KG1 (cell line): ENCODE measurements at regions not wholly inside any gene's neighbourhood (a gene's known extent, or its start where the extent isn't known, plus 50 kb on each side); places are given as distances from the start of the nearest gene placed in this dataset.
"Not testable (repeated sequence)": the region's sequence is repeated elsewhere in the genome, so short reads cannot be mapped to it uniquely, and the experiment has no call there.

Source experiments
- DNase-seq: peaks from one replicate; lab custom pipeline; 2025; lab: John Stamatoyannopoulos, UW

DNA sequence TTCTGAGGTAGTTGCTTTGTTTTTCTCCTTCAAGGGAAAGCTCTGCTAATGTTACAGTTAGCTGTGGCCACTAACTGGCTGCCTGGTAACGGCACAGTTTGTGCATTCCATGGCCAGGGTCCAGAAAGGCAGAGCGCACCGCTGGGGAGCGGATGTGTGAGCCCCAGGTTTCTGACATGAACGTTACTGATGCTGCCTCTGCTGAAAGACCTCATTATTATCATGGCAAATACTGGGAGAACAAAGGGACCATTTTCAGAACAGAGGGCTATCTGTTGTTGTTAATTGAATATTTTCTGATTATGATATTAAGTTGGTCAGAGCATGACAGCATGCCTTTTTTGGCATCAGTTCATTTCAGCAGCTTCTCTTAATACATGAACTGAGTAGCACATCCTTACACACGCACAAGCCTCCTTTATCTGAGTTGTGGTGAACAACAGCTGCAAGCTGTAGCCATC, 134.1 kb downstream of the NUDT12 start:
- no peak for DNase-seq

- DNase-seq = no peak
Measured at GRCh38 chr5:103427326-103427725, 135.3 kb downstream of the NUDT12 start.

DNA sequence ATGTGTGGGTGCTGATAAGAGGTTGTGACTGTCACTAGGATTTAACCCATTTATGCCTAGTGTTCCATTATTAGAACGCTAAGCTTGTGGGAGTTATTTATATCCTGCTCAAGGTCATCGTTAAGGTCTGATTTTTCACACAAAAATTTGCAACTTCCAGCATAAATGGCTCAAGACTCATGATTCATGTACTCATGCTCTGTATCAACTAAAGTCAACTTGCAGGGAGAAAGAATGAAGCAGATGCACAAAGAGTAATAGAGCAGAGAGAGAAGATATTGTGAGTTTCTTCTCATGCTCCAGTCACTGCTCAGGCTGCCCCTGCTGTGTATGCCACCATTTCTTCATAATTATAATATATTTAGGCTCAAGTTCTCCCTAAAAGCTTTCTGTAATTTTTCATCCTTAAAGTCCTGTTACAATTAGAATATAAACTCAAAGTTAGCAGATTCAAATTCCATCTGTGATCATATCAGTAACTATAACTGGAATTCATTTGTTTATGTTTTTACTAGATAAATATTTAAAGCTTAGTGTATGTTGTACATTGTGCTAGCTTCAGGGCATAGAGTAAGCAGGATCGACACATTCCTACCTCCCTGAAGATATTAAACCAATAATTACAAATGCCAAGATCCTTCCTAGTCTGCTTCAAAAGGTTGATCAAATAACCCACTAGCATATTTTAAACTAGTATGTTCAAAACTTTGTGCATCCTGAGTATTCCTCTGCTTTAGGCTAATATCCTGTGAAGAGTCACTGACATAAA, 136.7 kb downstream of the NUDT12 start:
- no peak for DNase-seq

GRCh38 chr5:103424453-103425205, 138.0 kb downstream of the NUDT12 start:
- no peak for DNase-seq

- DNase-seq = no peak
Measured at GRCh38 chr5:103424026-103424425, 138.6 kb downstream of the NUDT12 start.

DNA sequence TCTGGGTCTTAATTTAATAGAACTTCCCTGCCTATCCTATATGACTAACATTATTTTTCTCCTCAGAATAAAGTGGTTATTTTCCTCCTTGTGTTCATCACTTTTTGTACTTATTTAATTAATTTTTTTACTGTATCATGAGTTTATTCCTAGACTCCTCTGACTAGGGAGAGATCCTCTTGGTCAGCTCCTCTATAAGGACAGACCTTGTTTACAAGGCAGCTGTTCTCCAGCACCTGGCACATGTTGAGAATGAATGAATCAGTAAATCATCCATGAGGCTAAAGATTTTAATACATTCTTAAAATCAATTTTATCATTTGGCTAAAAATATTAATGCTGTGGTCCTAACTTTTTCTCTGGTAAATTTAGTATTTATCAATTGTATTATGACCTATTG, 139.8 kb downstream of the NUDT12 start:
- DNase-seq = no peak

DNA sequence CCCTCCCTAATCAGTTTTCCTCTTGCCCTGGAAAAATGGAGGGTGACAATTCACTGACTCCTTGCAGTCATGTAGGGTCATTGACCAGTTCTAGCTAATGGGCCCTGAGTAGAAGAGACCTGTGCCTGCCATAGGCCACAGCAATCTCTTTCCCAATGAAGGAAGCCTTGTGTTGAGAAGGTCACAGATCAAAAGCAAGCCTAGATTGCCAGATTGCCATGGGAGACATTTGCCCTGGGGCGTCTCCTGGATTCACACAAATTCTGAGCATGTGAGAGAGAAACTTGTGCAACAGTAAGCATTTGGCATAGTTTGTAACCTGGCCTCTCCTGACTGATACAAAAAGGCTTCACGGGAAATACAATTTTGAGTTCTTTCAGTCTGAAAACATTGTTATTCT, 148.0 kb downstream of the NUDT12 start:
- no peak for DNase-seq

- DNase-seq = no peak
Measured at GRCh38 chr5:103411711-103412110, 150.9 kb downstream of the NUDT12 start.

- DNase-seq = no peak
Measured at GRCh38 chr5:103410172-103410571, 151.6 kb downstream of the MACIR start.

- DNase-seq = no peak
Measured at GRCh38 chr5:103409013-103409670, 150.6 kb downstream of the MACIR start.

GRCh38 chr5:103408408-103408807, 149.8 kb downstream of the MACIR start:
- no peak for DNase-seq

DNA sequence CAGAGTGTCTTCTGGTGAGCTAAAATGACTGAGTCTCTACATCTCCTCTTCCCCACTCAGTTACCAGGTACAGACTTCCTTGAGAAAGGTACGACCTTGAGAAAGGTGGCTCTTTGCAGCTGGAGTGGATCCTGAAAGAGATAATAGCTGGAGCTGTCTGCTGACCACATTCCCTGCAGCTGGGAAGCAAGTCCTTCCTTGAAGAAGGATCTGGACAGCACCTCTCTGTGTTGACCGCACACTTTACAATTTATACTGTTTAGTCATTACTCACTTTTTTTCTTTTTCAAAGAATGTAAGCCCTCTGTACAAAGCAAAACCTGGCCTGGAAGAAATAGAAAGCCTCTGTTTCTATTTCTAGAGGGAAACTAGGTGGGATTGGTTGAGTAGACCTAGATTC, 148.8 kb downstream of the MACIR start:
- no peak for DNase-seq

DNA sequence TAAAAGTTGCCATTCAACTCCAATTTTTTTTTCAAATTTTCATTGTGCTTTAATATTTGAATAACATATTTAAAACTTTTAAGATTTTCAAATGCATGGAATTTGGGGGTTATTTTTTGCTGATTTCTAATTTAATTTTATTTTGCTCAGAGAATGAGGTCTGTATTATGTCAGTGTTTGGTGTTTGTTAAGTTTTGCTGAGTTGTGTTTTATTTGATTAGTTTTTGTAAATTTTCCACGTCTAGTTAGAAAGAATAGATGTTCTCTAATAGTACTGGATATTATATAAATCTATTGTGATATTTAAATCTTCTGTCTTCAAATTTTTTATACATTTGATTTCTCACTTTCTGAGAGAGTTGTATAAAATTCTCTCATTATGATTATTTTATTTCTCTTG, 145.9 kb downstream of the MACIR start:
- DNase-seq = no peak

GRCh38 chr5:103402851-103403250, 144.3 kb downstream of the MACIR start:
- no peak for DNase-seq

DNA sequence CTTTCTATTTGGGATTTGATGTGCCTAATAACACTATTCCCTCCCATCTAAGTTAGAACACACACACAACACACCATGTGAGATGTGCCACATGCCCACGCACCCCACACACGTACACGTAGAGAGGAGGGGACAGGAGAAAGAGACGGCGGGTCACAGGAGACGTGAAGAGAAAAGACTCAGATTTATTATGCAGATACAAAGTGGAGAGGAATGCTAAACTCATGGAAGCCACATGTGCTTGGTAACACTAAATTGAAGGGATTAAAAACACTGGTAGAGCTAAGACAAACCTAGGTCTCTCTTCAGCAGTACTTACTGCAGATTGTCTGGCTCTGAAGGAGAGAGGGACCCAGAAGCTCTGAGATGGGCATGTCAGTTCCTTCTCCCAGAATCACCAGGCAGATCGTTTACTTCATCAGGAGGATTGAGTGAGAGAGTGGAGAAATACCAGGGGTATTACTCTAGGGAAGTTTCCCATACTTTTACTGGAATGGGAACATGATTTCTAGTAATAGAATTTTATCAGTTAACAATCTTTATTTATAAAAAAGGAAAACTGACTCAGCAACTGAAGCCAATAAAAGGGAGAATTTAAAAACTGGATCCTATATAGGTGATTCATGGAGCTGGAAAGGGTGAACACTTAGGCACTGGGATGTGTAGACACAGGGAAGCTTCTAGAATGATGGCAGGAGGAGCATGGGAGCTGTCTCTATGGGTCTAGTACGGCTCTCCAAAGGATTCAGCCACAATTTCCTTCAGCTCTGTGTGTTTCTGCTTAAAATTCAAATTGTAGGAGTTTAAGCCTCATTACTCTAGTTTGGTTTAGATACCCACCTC, 139.4 kb downstream of the MACIR start:
- DNase-seq = no peak

- DNase-seq = no peak
Measured at GRCh38 chr5:103394676-103395075, 136.1 kb downstream of the MACIR start.

- DNase-seq = no peak
Measured at GRCh38 chr5:103393101-103393754, 134.7 kb downstream of the MACIR start.

DNA sequence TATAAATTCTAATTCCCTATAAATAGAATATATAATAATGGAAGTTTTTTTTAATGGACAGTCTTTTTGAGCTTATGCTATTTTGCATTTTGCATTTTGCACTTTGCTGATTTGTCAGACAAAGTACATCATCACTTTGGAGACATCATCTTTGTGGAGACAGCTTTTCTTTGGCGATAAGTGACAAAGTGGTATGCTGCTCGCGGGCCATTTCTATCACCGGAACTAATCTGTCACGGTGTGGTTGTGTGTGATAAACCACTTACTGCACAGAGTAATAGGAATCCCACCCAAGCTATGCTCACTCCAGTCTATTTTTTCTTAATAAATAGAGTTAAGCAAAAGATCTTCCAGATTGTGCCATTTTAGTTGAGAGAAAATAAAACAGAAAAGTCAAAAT, 133.1 kb downstream of the MACIR start:
- DNase-seq = no peak

DNA sequence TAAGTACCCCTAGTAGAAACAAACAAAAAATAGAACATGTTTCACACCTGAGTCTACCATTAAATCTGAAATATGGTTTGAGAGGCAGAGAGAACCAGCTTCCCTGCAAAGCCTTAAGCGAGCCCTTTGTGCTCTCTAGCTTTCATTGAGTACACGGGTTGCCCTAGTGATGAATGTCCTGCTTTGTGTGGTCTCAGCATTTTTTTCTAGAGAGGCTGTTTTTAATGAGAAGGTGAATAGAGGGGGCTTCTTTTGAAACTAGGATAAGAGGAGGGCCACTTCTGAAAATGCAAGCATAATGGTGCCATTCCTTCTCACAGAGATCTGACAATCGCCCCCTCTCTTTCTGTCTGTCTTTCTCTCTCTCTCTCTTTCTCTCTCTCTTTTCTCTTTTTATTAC, 131.3 kb downstream of the MACIR start:
- no peak for DNase-seq

DNA sequence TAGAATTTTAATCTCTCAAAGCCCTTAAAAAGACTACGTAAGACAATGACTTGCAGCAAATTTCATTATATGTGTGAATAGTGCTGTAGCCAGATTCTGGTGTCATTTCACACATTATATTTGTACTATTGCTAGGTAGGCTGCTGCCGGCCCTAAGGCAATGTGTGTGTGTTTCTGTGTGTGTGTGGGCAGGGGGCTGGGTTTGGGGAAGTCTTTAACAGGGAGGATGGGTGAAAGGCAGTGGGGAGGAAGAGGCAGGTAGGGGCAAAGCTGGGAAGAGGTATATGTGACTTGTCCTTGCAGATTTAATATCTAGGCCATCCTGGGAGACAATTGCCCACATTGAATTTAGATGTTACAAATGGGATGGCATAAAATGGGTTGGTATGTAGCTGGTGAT, 130.8 kb downstream of the MACIR start:
- no peak for DNase-seq

DNA sequence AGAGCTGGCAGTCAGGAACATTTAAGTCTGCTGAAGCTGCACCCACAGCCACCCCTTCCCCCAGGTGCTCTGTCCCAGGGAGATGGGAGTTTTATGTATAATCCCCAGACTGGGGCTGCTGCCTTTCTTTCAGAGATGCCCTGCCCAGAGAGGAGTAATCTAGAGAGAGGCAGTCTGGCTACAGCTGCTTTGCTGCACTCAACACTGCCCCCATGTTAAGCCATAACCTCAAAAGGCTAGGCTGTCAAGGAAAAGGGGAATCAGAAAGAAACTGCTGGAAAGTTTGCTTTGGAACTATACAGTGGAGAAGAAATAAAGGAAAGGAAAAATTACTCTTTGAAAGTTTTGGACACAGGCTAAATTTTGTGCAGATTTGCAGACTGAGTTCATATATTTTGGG, 127.2 kb downstream of the MACIR start:
- no peak for DNase-seq

DNA sequence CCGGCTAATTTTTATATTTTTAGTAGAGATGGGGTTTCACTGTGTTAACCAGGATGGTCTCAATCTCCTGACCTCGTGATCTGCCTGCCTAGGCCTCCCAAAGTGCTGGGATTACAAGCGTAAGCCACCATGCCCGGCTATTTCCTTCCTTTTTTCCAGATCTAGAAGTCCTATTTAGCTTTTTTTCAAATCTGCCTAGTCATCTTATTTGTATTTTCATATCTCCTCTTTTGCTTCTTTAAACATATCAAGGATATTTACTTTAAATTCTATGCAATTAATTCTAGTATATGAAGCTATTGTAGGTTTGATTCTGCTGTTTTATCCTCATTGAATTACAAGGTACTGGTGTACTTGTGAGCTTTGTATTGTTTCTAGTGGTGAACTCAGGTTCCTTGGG, 119.1 kb downstream of the MACIR start:
- DNase-seq = not testable (repeated sequence)
